GM12865 (cell line): ENCODE measurements at regions not wholly inside any gene's neighbourhood (a gene's known extent, or its start where the extent isn't known, plus 50 kb on each side); places are given as distances from the start of the nearest gene placed in this dataset.

Experiments used
- DNase-seq: peaks from one replicate; pipeline ENCODE4 v3.0.0; 2010; ENCODE audit warnings: low read depth
- H3K4me3 ChIP-seq: 2 replicates; pipeline ENCODE4 v1.5.1; 2011; ENCODE audit warnings: mild to moderate bottlenecking, low read depth, low read length, control low read depth
- TF ChIP-seq, protein P1 (sequence below): IDR thresholded peaks from 2 replicates; pipeline ENCODE4 v1.5.1; 2011; ENCODE audit warnings: low read length, control low read depth, low read depth, inconsistent platforms; ENCODE audit not compliant: insufficient read depth; ENCODE audit errors: missing control alignments

DNA sequence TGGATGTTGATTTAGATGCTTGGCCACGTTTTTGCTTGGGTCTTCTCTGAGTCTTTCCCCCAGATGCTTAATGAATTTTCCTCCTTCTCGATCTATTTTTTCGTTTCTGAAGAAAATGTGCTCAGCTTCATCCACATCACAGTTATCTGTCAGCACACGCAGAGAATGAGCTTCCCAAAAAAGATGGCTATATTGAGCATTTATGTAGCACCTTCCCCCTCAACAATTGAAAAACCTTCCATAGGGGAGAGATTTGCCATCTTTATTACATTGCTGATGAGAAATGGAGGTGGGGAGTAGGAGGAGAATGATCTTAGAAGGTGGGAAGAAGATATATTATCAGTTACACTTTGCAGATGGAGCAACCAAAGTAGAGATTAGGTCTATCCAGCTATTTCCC lies 228.1 kb upstream of the PHYHIPL start:
- DNase-seq, result no peak

GRCh38 chr10:58950618-58951017 lies 225.8 kb upstream of the PHYHIPL start:
- DNase-seq, result no peak

More for the DNA sequence above, 228.1 kb upstream of the PHYHIPL start:
- TF ChIP-seq, protein P1, sequence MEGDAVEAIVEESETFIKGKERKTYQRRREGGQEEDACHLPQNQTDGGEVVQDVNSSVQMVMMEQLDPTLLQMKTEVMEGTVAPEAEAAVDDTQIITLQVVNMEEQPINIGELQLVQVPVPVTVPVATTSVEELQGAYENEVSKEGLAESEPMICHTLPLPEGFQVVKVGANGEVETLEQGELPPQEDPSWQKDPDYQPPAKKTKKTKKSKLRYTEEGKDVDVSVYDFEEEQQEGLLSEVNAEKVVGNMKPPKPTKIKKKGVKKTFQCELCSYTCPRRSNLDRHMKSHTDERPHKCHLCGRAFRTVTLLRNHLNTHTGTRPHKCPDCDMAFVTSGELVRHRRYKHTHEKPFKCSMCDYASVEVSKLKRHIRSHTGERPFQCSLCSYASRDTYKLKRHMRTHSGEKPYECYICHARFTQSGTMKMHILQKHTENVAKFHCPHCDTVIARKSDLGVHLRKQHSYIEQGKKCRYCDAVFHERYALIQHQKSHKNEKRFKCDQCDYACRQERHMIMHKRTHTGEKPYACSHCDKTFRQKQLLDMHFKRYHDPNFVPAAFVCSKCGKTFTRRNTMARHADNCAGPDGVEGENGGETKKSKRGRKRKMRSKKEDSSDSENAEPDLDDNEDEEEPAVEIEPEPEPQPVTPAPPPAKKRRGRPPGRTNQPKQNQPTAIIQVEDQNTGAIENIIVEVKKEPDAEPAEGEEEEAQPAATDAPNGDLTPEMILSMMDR, result no peak
- H3K4me3 ChIP-seq, result no peak overlapping the region

GRCh38 chr10:58951087-58951486 lies 225.4 kb upstream of the PHYHIPL start:
- H3K4me3 ChIP-seq, result no peak overlapping the region
- no peak for DNase-seq
- TF ChIP-seq, protein P1, result no peak

More at GRCh38 chr10:58950618-58951017, 225.8 kb upstream of the PHYHIPL start:
- TF ChIP-seq, protein P1, result no peak
- no peak overlapping the region for H3K4me3 ChIP-seq

DNA sequence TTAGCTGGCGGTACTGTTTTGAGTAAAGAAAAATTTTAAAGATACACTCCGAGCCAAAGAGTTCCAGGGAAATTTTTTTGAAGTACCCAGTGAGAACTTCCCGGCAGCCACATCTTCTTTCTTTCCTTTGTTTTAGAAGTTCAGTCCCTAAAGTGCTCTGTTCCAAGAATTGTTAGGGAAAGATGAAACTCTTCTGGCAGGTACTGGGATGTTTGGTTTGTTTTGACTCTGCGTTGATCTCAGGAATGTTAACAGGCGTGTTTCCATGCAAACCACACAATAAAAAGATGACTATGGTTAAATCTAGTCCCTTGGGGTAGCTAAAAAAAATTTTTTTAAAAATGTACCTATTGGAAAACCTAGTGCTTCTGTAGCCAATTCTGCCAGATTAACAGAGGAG lies 224.7 kb upstream of the PHYHIPL start:
- no peak for DNase-seq
- no peak overlapping the region for H3K4me3 ChIP-seq
- TF ChIP-seq, protein P1, result no peak

DNA sequence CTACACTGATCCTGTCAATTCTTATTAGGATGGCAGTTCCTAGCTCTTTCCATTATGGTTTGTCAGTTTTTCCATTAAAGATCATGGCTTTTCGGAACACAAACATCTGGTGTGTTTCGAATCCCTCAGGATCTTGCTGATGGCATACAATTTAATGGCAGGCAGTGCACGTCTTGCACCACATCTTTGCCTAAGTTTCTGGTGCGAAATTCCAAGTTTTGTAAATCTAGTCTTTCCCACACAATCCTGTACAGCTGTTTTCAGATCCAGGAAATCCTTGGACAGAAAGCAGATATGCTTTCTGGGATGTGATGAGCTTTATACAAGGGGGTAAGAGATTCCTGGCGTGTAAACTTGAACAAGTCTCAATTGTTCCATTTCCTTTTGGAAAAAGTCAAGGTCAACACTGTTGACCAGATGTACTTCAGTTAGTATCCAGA lies 224.3 kb upstream of the PHYHIPL start:
- H3K4me3 ChIP-seq, result no peak overlapping the region
- TF ChIP-seq, protein P1, result no peak
- no peak for DNase-seq

DNA sequence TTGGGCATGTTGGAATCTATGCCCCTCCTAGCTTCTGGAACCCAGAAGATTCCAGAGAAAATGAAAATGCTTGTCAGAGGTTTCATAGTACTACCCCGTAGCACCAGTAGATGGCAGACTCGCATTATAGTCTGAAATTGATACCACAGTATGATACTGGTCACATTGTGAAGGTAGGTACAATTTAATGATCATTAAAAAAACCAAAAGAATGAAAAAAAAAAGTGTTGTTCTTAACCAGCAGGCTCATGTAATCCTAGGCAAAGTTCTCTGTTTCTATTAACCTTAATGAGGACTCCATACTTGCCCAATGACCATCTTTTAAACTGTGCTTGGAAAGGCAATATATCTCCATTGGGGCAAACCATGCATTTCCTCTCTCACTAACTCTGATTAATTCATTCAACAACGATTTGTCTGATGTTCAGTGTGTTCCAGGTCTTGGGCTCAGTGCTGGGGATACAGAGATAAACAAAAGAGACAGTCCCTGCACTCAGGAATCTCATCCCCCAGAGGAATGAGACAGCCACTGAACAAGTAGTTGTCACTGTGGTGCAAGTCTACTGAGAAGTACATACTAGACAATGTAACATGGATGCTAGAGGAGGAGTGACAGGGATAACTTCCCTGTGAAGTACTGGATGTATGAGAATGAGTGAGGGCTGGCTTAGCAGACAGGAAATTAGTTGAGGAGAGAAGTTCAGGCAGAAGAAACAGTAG lies 223.5 kb upstream of the PHYHIPL start:
- TF ChIP-seq, protein P1, result peak; percentile 74
- H3K4me3 ChIP-seq, result no peak overlapping the region
- peak; percentile 55 for DNase-seq

DNA sequence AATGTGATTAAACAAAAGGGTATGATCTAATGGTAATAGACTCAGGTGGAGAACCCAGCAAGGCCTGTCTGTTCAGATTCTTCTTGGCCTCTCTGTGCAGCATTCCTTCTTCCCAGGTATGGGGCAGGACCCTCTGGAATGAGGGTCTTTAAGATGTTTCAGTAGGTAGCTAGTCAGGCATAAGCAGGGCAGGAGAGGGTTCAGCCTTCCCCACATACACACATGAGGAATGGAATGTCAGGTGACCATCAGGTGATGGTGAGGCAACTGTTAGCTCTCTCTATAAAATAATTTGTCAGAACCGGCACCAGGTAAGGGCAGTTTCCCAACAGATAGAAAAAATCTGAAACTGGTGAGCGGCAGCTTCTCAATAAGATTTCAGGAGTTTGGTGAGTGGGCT lies 222.3 kb upstream of the PHYHIPL start:
- TF ChIP-seq, protein P1, result no peak
- DNase-seq, result no peak
- no peak overlapping the region for H3K4me3 ChIP-seq
